K562 (cell line): ENCODE measurements at regions not wholly inside any gene's neighbourhood (a gene's known extent, or its start where the extent isn't known, plus 50 kb on each side); places are given as distances from the start of the nearest gene placed in this dataset.

Experiments used
- ATAC-seq: fragments of 200-7000 bp; cut with Tn5 transposase; 3 replicates; pipeline ENCODE4 v1.9.1; 2020; ENCODE audit warnings: moderate library complexity
- BruUV-seq: library from RNA; stranded (reverse); fragments of 400-500 nt; replicated peaks from 2 replicates; lab custom pipeline; 2021; lab: Mats Ljungman, UMichigan
- CTCF ChIA-PET: fragments of 300-600 bp; formaldehyde crosslinking; extraction: SDS; loops from one replicate; lab custom pipeline; 2021; ENCODE audit warnings: low intra/inter-chr PET ratio; lab: Yijun Ruan, JAX
- POLR2A ChIA-PET: fragments of 300-600, 350-650 bp; sonication (Branson Sonifier 250); formaldehyde crosslinking; extraction: SDS; loops from one replicate; lab custom pipeline; 2021; ENCODE audit warnings: antibody characterized with exemption, inconsistent platforms; lab: Yijun Ruan, JAX
- DNase-seq, 4 experiments: peaks; one replicate each; pipeline versions ENCODE4 v3.0.0 to v3.0.0-alpha.2; 2011 to 2018; ENCODE audit warnings: low spot score in 3 of 4, mixed read lengths in 3 of 4; ENCODE audit errors: extremely low read depth in 1 of 4
- FAIRE-seq: peaks from 2 replicates; lab custom pipeline; 2011; peaks lifted over from hg19 to GRCh38; lab: Jason Lieb, UNC
- H2AFZ ChIP-seq: 2 replicates; pipeline ENCODE4 v1.6.0; 2011; ENCODE audit warnings: low read depth, low read length, control low read depth, inconsistent platforms
- H3K27ac ChIP-seq: fragments of 200-600 bp; 3 replicates; pipeline ENCODE4 v1.8.0; 2011; ENCODE audit warnings: low read depth, mild to moderate bottlenecking, control low read depth, inconsistent platforms, low read length, moderate library complexity, mixed read lengths; ENCODE audit errors: extremely low read depth
- H3K27me3 ChIP-seq, 2 experiments: fragments of 300-600 bp in 1 of 2; 2 replicates in 1 of 2; 3 replicates in 1 of 2; pipeline versions ENCODE4 v1.6.0 to v1.8.0; 2011; ENCODE audit warnings: inconsistent platforms in 2 of 2, low read length in 2 of 2, mild to moderate bottlenecking in 1 of 2, mixed read lengths in 1 of 2, moderate library complexity in 1 of 2; ENCODE audit not compliant: control insufficient read depth in 2 of 2, insufficient read depth in 2 of 2
- H3K36me3 ChIP-seq: fragments of 300-600 bp; 3 replicates; pipeline ENCODE4 v1.8.0; 2011; ENCODE audit warnings: mild to moderate bottlenecking, low read length, inconsistent platforms; ENCODE audit not compliant: control insufficient read depth, insufficient read depth
- H3K4me1 ChIP-seq, 2 experiments: fragments of 200-600 bp in 1 of 2; replicated peaks in 1 of 2; 2 replicates in 1 of 2; 3 replicates in 1 of 2; pipeline versions ENCODE4 v1.5.1 to v1.8.0; 2011; ENCODE audit warnings: inconsistent platforms in 2 of 2, low read length in 2 of 2, mild to moderate bottlenecking in 1 of 2, mixed read lengths in 1 of 2, moderate library complexity in 1 of 2; ENCODE audit not compliant: control insufficient read depth in 2 of 2, insufficient read depth in 2 of 2
- H3K4me2 ChIP-seq: 2 replicates; pipeline ENCODE4 v1.6.1; 2011; ENCODE audit warnings: low read length, control low read depth, inconsistent platforms, mixed read lengths; ENCODE audit not compliant: insufficient read depth
- H3K4me3 ChIP-seq: fragments of 200-600 bp; sonication (generic), shearing (Covaris generic); 2 replicates; pipeline ENCODE4 v1.5.1; 2016; ENCODE audit warnings: control low read depth, inconsistent platforms
- H3K79me2 ChIP-seq: fragments of 200-600 bp; 3 replicates; pipeline ENCODE4 v1.8.0; 2011; ENCODE audit warnings: low read length, inconsistent platforms; ENCODE audit not compliant: control insufficient read depth, insufficient read depth
- H3K9ac ChIP-seq, 2 experiments: 2 replicates each; pipeline versions ENCODE4 v1.6.0 to v1.6.1; 2011; ENCODE audit warnings: low read depth in 2 of 2, low read length in 2 of 2, control low read depth in 1 of 2, inconsistent platforms in 1 of 2, mild to moderate bottlenecking in 1 of 2, mixed read lengths in 1 of 2; ENCODE audit not compliant: insufficient read depth in 1 of 2
- H3K9me1 ChIP-seq: one replicate; pipeline ENCODE4 v1.6.0; 2011; ENCODE audit warnings: inconsistent platforms, mild to moderate bottlenecking, low read length, moderate library complexity; ENCODE audit not compliant: control insufficient read depth, insufficient read depth
- H3K9me3 ChIP-seq: replicated peaks from 2 replicates; pipeline ENCODE4 v1.5.1; 2011; ENCODE audit warnings: low read depth, low read length, inconsistent platforms; ENCODE audit not compliant: control insufficient read depth, insufficient read depth
- H4K20me1 ChIP-seq: replicated peaks from 2 replicates; pipeline ENCODE4 v1.6.1; 2011; ENCODE audit warnings: low read length, inconsistent platforms, mixed read lengths; ENCODE audit not compliant: control insufficient read depth, insufficient read depth
- CC2D1A ChIP-seq: fragments of 450-650 bp; IDR thresholded peaks from 2 replicates; pipeline ENCODE4 v1.6.1; 2017; ENCODE audit warnings: mild to moderate bottlenecking
- ELF1 ChIP-seq: fragments of 200-800 bp; sonication (Bioruptor generic); IDR thresholded peaks from 2 replicates; pipeline ENCODE4 v1.6.1; 2016; ENCODE audit warnings: missing genetic modification characterization, missing compliant biosample characterization
- HNRNPH1 ChIP-seq: fragments of 200-400 bp; formaldehyde crosslinking; optimal IDR thresholded peaks from 2 replicates; pipeline ENCODE3; 2017; ENCODE audit warnings: low read depth, mild to moderate bottlenecking, low read length, moderate library complexity
- MCM3 ChIP-seq: fragments of 450-650 bp; IDR thresholded peaks from 2 replicates; pipeline ENCODE4 v1.6.1; 2016
- TEAD1 ChIP-seq, 2 experiments: fragments of 450-650 bp in 1 of 2; sonication (generic) in 1 of 2; formaldehyde crosslinking; IDR thresholded peaks; 2 replicates each; pipeline versions ENCODE4 v1.4.0 to v1.8.0; 2020 to 2022; ENCODE audit warnings: mild to moderate bottlenecking in 2 of 2, missing genetic modification reagents in 1 of 2
- ZNF79 ChIP-seq: fragments of 250-450 bp; sonication (Bioruptor Pico); IDR thresholded peaks from 2 replicates; pipeline ENCODE4 v1.4.0; 2020; ENCODE audit warnings: low read depth, mild to moderate bottlenecking, moderate library complexity
- WGBS: fragments of 100-300 bp; shearing (Covaris generic); methylation state at CpG from one replicate; pipeline ENCODE4 v1.1.6; 2016; ENCODE audit warnings: low coverage, mixed read lengths; ENCODE audit not compliant: insufficient coverage; ENCODE audit errors: missing lambda C conversion rate; 5-methylcytosine and 5-hydroxymethylcytosine counted together
- in situ Hi-C: fragments of 300-500 bp; cut with MboI; formaldehyde crosslinking; loops from 4 replicates; pipeline ENCODE4 v1.15.0; 2018; ENCODE audit warnings: inconsistent platforms, mixed read lengths
- intact Hi-C: fragments of 100-400 bp; cut with micrococcal nuclease; formaldehyde crosslinking; loops from 2 replicates; pipeline ENCODE4 v1.14.2; 2022
- TF ChIP-seq, protein P1 (sequence below): sonication (generic); formaldehyde crosslinking; IDR thresholded peaks from 2 replicates; pipeline ENCODE4 v1.5.0; 2020; ENCODE audit warnings: missing genetic modification reagents

DNA sequence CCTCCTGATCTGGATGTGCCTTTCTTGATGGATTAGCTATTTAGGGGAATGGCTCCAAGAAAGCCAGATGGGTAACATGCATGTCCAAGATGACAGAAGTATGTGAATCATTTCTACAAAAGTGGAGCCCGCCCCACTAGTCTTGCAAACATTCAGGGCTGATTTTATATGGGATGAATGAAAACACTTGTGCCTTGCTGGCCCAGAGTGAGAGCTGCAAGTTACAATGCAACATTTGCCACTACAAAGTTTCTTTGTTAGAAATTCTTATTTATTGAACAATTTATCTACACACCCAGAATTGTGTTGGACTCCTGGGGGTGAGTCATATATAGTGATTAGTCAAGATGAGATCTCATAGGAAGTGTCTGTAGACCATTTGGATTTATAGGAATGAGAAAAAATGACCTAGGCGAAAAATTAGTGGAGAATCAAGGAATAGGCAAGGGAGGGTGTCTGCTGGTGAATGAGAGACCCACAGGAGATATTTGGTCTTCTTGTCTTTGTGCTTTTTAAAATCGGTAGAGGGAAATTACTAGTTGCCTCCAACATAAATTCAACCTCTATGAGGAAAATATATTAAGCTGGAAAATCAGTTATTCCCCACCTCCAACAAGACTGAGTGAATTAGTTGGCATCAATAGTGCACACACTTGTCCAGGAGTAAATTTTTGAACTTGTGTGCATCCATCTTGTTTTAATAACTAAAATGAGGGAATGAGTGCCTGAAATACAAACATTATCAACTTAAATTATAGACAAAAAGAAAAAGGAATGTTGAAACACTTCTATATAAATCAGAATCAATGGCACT is 53.5 kb upstream of the DCBLD2 start:
- Histone ChIP-seq H3K27me3 (no peaks in the 10 kb centered on the region), H4K20me1 (no peaks in the 10 kb centered on the region), H3K4me3 (no peak overlapping the region), H3K9ac (no peak overlapping the region), H3K9me3 (no peaks in the 10 kb centered on the region), H3K79me2 (no peaks in the 10 kb centered on the region)
- ATAC-seq = no peak
- in situ Hi-C loops = no loop called here
- 14% methylated on average over 3 of the region's 3 CpGs for WGBS
- CTCF ChIA-PET = no interaction called here
- no peak for TF ChIP-seq HNRNPH1
- no peak for TF ChIP-seq MCM3
- TF ChIP-seq ZNF79 (CRISPR knock-in tag) = no peak
- TF ChIP-seq CC2D1A = no peak
- TF ChIP-seq, protein P1, sequence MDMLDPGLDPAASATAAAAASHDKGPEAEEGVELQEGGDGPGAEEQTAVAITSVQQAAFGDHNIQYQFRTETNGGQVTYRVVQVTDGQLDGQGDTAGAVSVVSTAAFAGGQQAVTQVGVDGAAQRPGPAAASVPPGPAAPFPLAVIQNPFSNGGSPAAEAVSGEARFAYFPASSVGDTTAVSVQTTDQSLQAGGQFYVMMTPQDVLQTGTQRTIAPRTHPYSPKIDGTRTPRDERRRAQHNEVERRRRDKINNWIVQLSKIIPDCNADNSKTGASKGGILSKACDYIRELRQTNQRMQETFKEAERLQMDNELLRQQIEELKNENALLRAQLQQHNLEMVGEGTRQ (CRISPR knock-in tag) = no peak
- no peak for TF ChIP-seq ELF1 (tag)
- TF ChIP-seq TEAD1 (CRISPR knock-in tag; IDR thresholded peaks at IDR 0.05) = no peak
- TF ChIP-seq, all 486 proteins: peak for 0
- BruUV-seq = no TSS peak
- DNase-seq (no peak), FAIRE-seq (no peak)
- H3K4me1 ChIP-seq = no peaks in the 10 kb centered on the region
- no peak overlapping the region for H3K27ac ChIP-seq
- POLR2A ChIA-PET = no interaction called here
- H3K4me2 ChIP-seq = no peak overlapping the region
- H3K36me3 ChIP-seq = no peaks in the 10 kb centered on the region
- no peaks in the 10 kb centered on the region for H3K9me1 ChIP-seq
- no peak overlapping the region for H2AFZ ChIP-seq
- intact Hi-C loops = no loop called here
